OCI-LY7 (cell line): ENCODE measurements at regions not wholly inside any gene's neighbourhood (a gene's known extent, or its start where the extent isn't known, plus 50 kb on each side); places are given as distances from the start of the nearest gene placed in this dataset.
"Not testable (repeated sequence)": the region's sequence is repeated elsewhere in the genome, so short reads cannot be mapped to it uniquely, and the experiment has no call there.

Source experiments
- EZH2phosphoT487 ChIP-seq: fragments of 200-600 bp; sonication (generic); IDR thresholded peaks from 2 replicates; pipeline ENCODE4 v1.6.1; 2018; ENCODE audit warnings: low read depth, borderline replicate concordance, mild to moderate bottlenecking, mixed run types, antibody characterized with exemption, low read length, moderate library complexity, mixed read lengths
- TF ChIP-seq, protein P1 (sequence below): fragments of 200-600 bp; sonication (generic); conservative IDR thresholded peaks from 2 replicates; pipeline ENCODE4 v1.5.1; 2014; ENCODE audit warnings: mild to moderate bottlenecking, antibody characterized with exemption, low read length, moderate library complexity, mixed read lengths

DNA sequence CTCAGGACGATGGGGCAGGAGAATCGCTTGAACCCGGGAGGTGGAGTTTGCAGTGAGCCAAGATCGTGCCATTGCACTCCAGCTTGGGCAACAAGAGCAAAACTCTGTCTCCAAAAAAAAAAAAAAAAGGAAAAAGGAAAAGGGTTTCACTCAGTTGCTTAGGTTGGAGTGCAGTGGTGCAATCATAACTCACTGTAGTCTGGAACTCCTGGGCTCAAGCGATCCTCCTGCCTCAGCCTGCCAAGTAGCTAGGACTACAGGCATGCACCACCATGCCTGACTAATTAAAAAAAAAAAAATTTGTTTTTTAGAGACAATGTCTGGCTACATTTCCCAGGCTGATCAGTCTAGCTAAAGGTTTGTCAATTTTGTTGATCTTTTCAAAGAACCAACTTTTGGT lies 76.7 kb downstream of the TMEM270 start:
- TF ChIP-seq, protein P1, sequence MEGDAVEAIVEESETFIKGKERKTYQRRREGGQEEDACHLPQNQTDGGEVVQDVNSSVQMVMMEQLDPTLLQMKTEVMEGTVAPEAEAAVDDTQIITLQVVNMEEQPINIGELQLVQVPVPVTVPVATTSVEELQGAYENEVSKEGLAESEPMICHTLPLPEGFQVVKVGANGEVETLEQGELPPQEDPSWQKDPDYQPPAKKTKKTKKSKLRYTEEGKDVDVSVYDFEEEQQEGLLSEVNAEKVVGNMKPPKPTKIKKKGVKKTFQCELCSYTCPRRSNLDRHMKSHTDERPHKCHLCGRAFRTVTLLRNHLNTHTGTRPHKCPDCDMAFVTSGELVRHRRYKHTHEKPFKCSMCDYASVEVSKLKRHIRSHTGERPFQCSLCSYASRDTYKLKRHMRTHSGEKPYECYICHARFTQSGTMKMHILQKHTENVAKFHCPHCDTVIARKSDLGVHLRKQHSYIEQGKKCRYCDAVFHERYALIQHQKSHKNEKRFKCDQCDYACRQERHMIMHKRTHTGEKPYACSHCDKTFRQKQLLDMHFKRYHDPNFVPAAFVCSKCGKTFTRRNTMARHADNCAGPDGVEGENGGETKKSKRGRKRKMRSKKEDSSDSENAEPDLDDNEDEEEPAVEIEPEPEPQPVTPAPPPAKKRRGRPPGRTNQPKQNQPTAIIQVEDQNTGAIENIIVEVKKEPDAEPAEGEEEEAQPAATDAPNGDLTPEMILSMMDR, result not testable (repeated sequence)
- not testable (repeated sequence) for TF ChIP-seq EZH2phosphoT487
